ENCODE measurements at regions not wholly inside any gene's neighbourhood (a gene's known extent, or its start where the extent isn't known, plus 50 kb on each side); places are given as distances from the start of the nearest gene placed in this dataset.

DNA sequence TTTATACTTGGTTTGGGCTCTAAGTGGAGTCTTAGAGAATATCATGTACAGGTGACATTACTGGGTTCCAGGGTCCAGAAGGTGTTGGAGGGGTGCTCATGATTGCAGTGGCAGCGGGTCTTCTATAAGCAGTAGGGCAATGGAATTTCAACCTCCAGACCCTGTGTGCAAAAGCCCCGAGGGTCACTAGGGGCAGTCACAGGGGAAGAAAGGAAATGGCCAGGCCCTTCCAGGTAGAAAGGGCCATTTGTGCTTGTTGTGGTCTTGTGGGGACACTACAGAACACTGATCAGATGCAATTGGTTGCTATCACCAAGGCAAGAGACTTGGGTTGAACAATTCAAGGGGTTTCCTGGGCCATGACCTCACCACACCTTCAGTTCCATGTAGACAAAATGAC lies 283.4 kb downstream of the GADD45G start:
- TF ChIP-seq CTCF (IDR thresholded peaks at IDR 0.05; ENCODE audit: insufficient read depth in 1 of 2, low read depth in 1 of 2, low read length in 1 of 2, severe bottlenecking in 1 of 2, unreplicated experiment in 1 of 2) = no peak
- Histone ChIP-seq H3K36me3 (ENCODE audit: control insufficient read depth, insufficient read depth, low read length) (no peaks in the 10 kb centered on the region), H3K27me3 (replicated peaks; ENCODE audit: control insufficient read depth, insufficient read depth, low read length) (no peaks in the 10 kb centered on the region), H3K4me1 (no peaks in the 10 kb centered on the region), H3K9me3 (no peaks in the 10 kb centered on the region), H3K4me3 (ENCODE audit: low read depth, low read length) (no peak overlapping the region)
- ChIA-PET CTCF (no interaction called here), POLR2A (no interaction called here)
- Mint-ChIP-seq H3K27me3 (ENCODE audit: insufficient read depth, unreplicated experiment) (no peaks in the 10 kb centered on the region), H3K4me1 (ENCODE audit: low read depth, unreplicated experiment) (no peaks in the 10 kb centered on the region), H3K27ac (ENCODE audit: unreplicated experiment) (no peak overlapping the region), H3K4me3 (ENCODE audit: unreplicated experiment) (no peak overlapping the region), H3K9me3 (ENCODE audit: unreplicated experiment) (no peaks in the 10 kb centered on the region), H3K36me3 (ENCODE audit: insufficient read depth, unreplicated experiment) (no peaks in the 10 kb centered on the region)
- DNase-seq = no peak
- no TSS peak for BruUV-seq (replicated peaks)
- intact Hi-C loops (cut with micrococcal nuclease; ENCODE audit: unreplicated experiment) = no loop called here

DNA sequence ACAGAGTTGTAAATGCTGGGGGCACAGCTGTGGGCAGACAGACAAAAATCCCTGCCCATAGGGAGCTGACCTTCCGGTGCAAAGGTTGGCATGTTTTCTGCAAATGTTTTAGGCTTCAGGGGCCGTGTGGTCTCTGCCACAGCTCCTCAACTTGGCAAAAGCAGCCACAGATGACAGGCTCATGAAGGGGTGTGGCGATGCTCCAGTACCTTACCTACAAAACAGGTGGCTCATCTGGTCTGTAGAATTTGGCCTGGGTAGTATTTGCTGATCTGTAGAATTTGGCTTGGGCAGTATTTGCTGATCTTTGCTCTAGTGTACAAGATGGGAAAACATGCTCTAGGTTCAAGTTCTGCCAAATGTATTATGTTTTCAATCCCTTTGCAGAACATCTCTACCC lies 283.9 kb downstream of the GADD45G start:
- no peak overlapping the region for H3K27ac Mint-ChIP-seq (ENCODE audit: unreplicated experiment)
- Histone ChIP-seq H3K27me3 (replicated peaks; ENCODE audit: control insufficient read depth, insufficient read depth, low read length) (no peaks in the 10 kb centered on the region), H3K4me3 (ENCODE audit: low read depth, low read length) (no peak overlapping the region), H3K9me3 (no peaks in the 10 kb centered on the region), H3K4me1 (no peaks in the 10 kb centered on the region), H3K36me3 (ENCODE audit: control insufficient read depth, insufficient read depth, low read length) (no peaks in the 10 kb centered on the region)
- BruUV-seq (replicated peaks) = no TSS peak
- CTCF ChIA-PET = no interaction called here
- H3K4me1 Mint-ChIP-seq (ENCODE audit: low read depth, unreplicated experiment) = no peaks in the 10 kb centered on the region
- intact Hi-C loops (cut with micrococcal nuclease; ENCODE audit: unreplicated experiment) = no loop called here
- DNase-seq = no peak
- no peak overlapping the region for H3K4me3 Mint-ChIP-seq (ENCODE audit: unreplicated experiment)
- no peaks in the 10 kb centered on the region for H3K9me3 Mint-ChIP-seq (ENCODE audit: unreplicated experiment)
- H3K36me3 Mint-ChIP-seq (ENCODE audit: insufficient read depth, unreplicated experiment) = no peaks in the 10 kb centered on the region
- POLR2A ChIA-PET = no interaction called here
- no peaks in the 10 kb centered on the region for H3K27me3 Mint-ChIP-seq (ENCODE audit: insufficient read depth, unreplicated experiment)
- TF ChIP-seq CTCF (IDR thresholded peaks at IDR 0.05; ENCODE audit: insufficient read depth in 1 of 2, low read depth in 1 of 2, low read length in 1 of 2, severe bottlenecking in 1 of 2, unreplicated experiment in 1 of 2) = no peak

GRCh38 chr9:89889865-89890264 lies 285.1 kb downstream of the GADD45G start:
- Mint-ChIP-seq H3K4me1 (ENCODE audit: low read depth, unreplicated experiment) (no peaks in the 10 kb centered on the region), H3K9me3 (ENCODE audit: unreplicated experiment) (no peaks in the 10 kb centered on the region), H3K27me3 (ENCODE audit: insufficient read depth, unreplicated experiment) (no peaks in the 10 kb centered on the region), H3K4me3 (ENCODE audit: unreplicated experiment) (no peak overlapping the region), H3K27ac (ENCODE audit: unreplicated experiment) (no peak overlapping the region), H3K36me3 (ENCODE audit: insufficient read depth, unreplicated experiment) (no peaks in the 10 kb centered on the region)
- BruUV-seq (replicated peaks) = no TSS peak
- TF ChIP-seq CTCF (IDR thresholded peaks at IDR 0.05; ENCODE audit: insufficient read depth in 1 of 2, low read depth in 1 of 2, low read length in 1 of 2, severe bottlenecking in 1 of 2, unreplicated experiment in 1 of 2) = no peak
- ChIA-PET CTCF (no interaction called here), POLR2A (no interaction called here)
- intact Hi-C loops (cut with micrococcal nuclease; ENCODE audit: unreplicated experiment) = no loop called here
- Histone ChIP-seq H3K27me3 (replicated peaks; ENCODE audit: control insufficient read depth, insufficient read depth, low read length) (no peaks in the 10 kb centered on the region), H3K4me1 (no peaks in the 10 kb centered on the region), H3K36me3 (ENCODE audit: control insufficient read depth, insufficient read depth, low read length) (no peaks in the 10 kb centered on the region), H3K4me3 (ENCODE audit: low read depth, low read length) (no peak overlapping the region), H3K9me3 (no peaks in the 10 kb centered on the region)
- no peak for DNase-seq

Measured in Caco-2 (cell line).